Right lobe of liver (tissue), 4 donors: ENCODE measurements at regions not wholly inside any gene's neighbourhood (a gene's known extent, or its start where the extent isn't known, plus 50 kb on each side); places are given as distances from the start of the nearest gene placed in this dataset.

Experiments
- POLR2A ChIP-seq: fragments of 450-650 bp; IDR thresholded peaks from one replicate; pipeline ENCODE4 v1.6.1; 2017; ENCODE audit warnings: antibody characterized with exemption, mild to moderate bottlenecking
- TF ChIP-seq, protein P1 (sequence below), 4 donors: fragments of 200-600 bp in 3 of 4; fragments of 450-650 bp in 1 of 4; IDR thresholded peaks; one replicate each; pipeline versions ENCODE4 v1.5.1 to v1.8.0; 2016 to 2022; ENCODE audit warnings: antibody characterized with exemption in 4 of 4, mild to moderate bottlenecking in 2 of 4
- donor health status: DM: no; HTN: no; CAD: no.
- donor health status: DM: no; HTN: no; CAD: no.
- donor health status: DM: no; HTN: yes; CAD: no.

DNA sequence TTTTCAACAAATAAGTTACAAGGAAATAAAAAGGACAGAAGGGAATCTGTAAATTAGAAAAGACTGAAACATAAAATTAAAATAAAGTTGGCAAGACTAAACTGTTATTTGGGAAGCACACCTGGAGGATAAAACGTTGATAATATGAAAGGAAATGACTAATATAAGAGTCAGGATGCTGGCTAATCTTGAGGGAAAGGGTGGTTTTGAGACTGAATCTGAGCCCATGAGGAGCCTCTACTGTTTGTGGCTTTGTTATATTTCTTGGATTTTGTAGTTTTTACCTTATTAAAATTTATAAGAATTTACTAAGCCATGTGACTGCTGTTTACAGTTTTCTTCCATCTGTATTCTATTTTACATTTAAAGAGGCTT is 718.0 kb upstream of the SPRY2 start:
- TF ChIP-seq, protein P1, sequence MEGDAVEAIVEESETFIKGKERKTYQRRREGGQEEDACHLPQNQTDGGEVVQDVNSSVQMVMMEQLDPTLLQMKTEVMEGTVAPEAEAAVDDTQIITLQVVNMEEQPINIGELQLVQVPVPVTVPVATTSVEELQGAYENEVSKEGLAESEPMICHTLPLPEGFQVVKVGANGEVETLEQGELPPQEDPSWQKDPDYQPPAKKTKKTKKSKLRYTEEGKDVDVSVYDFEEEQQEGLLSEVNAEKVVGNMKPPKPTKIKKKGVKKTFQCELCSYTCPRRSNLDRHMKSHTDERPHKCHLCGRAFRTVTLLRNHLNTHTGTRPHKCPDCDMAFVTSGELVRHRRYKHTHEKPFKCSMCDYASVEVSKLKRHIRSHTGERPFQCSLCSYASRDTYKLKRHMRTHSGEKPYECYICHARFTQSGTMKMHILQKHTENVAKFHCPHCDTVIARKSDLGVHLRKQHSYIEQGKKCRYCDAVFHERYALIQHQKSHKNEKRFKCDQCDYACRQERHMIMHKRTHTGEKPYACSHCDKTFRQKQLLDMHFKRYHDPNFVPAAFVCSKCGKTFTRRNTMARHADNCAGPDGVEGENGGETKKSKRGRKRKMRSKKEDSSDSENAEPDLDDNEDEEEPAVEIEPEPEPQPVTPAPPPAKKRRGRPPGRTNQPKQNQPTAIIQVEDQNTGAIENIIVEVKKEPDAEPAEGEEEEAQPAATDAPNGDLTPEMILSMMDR (IDR thresholded peaks at IDR 0.05) = no peak
- no peak for TF ChIP-seq POLR2A
